Thyroid gland (tissue), 4 donors: ENCODE measurements at regions not wholly inside any gene's neighbourhood (a gene's known extent, or its start where the extent isn't known, plus 50 kb on each side); places are given as distances from the start of the nearest gene placed in this dataset.

ENCODE experiments used
- DNase-seq, 2 donors: peaks; one replicate each; pipeline ENCODE4 v3.0.0-alpha.2; 2019
- H3K27ac ChIP-seq, 3 donors: fragments of 200-600 bp; sonication (generic); 1 replicate in 2 of 3; 2 replicates in 1 of 3; pipeline ENCODE4 v1.5.1; 2016 to 2019; ENCODE audit warnings: mild to moderate bottlenecking in 1 of 3, moderate library complexity in 1 of 3
- H3K27me3 ChIP-seq: fragments of 200-600 bp; sonication (generic); one replicate; pipeline ENCODE4 v1.5.1; 2019
- H3K36me3 ChIP-seq, 2 donors: fragments of 200-600 bp; sonication (generic); one replicate each; pipeline ENCODE4 v1.5.1; 2016 to 2019
- H3K4me1 ChIP-seq, 2 donors: fragments of 200-600 bp; sonication (generic); one replicate each; pipeline ENCODE4 v1.5.1; 2017 to 2019
- H3K4me3 ChIP-seq, 3 donors: fragments of 200-600 bp; sonication (generic); replicated peaks in 1 of 3; 1 replicate in 2 of 3; 2 replicates in 1 of 3; pipeline ENCODE4 v1.5.1; 2016; ENCODE audit warnings: mild to moderate bottlenecking in 1 of 3
- H3K9me3 ChIP-seq: fragments of 200-600 bp; sonication (generic); one replicate; pipeline ENCODE4 v1.5.1; 2017
- POLR2A ChIP-seq, 2 donors: fragments of 450-650 bp; IDR thresholded peaks; one replicate each; pipeline ENCODE4 v1.6.1; 2017; ENCODE audit warnings: antibody characterized with exemption in 2 of 2, mild to moderate bottlenecking in 2 of 2, moderate library complexity in 1 of 2
- WGBS, 2 donors: methylation state at CpG; one replicate each; pipeline ENCODE4 v1.1.5; 2017; 5-methylcytosine and 5-hydroxymethylcytosine counted together
- intact Hi-C: fragments of 100-400 bp; cut with DNase I; formaldehyde crosslinking; loops from one replicate; pipeline ENCODE4 v1.15.1; 2023
- TF ChIP-seq, protein P1 (sequence below), 6 experiments: fragments of 200-600 bp in 3 of 6; fragments of 450-650 bp in 3 of 6; sonication (generic) in 3 of 6; IDR thresholded peaks; one replicate each; pipeline ENCODE4 v1.5.1; 2016 to 2019; ENCODE audit warnings: antibody characterized with exemption in 6 of 6, mild to moderate bottlenecking in 2 of 6, inconsistent platforms in 1 of 6, moderate library complexity in 1 of 6

GRCh38 chr18:27668158-27668557, 483.1 kb upstream of the CHST9 start:
- WGBS, 2 donors = 86 to 98% methylated on average over 1 of the region's 1 CpG
- no peaks in the 10 kb centered on the region for H3K36me3 ChIP-seq
- no peaks in the 10 kb centered on the region for H3K9me3 ChIP-seq
- intact Hi-C loops = no loop called here
- H3K4me1 ChIP-seq = no peaks in the 10 kb centered on the region
- no peak overlapping the region for H3K27ac ChIP-seq
- TF ChIP-seq POLR2A (IDR thresholded peaks at IDR 0.05) = no peak
- TF ChIP-seq, protein P1, sequence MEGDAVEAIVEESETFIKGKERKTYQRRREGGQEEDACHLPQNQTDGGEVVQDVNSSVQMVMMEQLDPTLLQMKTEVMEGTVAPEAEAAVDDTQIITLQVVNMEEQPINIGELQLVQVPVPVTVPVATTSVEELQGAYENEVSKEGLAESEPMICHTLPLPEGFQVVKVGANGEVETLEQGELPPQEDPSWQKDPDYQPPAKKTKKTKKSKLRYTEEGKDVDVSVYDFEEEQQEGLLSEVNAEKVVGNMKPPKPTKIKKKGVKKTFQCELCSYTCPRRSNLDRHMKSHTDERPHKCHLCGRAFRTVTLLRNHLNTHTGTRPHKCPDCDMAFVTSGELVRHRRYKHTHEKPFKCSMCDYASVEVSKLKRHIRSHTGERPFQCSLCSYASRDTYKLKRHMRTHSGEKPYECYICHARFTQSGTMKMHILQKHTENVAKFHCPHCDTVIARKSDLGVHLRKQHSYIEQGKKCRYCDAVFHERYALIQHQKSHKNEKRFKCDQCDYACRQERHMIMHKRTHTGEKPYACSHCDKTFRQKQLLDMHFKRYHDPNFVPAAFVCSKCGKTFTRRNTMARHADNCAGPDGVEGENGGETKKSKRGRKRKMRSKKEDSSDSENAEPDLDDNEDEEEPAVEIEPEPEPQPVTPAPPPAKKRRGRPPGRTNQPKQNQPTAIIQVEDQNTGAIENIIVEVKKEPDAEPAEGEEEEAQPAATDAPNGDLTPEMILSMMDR (IDR thresholded peaks at IDR 0.05) = no peak
- H3K4me3 ChIP-seq = no peak overlapping the region
- no peak for DNase-seq
- H3K27me3 ChIP-seq = no peaks in the 10 kb centered on the region

DNA sequence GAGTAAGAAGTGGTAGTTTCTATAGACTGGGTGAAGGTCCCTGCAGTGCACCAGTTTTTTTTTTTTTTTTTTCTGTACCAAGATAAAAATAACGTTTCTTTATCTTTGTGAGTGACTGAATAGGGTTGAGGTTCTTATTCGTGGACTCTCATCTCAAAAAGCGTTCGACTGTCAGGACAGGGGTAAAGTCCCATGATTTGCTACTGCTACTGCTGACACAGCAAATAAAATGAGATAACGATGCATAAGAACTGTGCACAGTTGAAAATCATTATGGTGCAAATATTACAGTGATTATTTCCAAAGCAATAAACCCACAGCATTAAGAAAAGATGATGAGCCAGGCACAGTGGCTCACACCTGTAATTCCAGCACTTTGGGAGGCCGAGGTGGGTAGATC, 482.0 kb upstream of the CHST9 start:
- no peak overlapping the region for H3K27ac ChIP-seq
- H3K36me3 ChIP-seq = no peaks in the 10 kb centered on the region
- no peaks in the 10 kb centered on the region for H3K27me3 ChIP-seq
- DNase-seq = no peak
- H3K4me3 ChIP-seq = no peak overlapping the region
- intact Hi-C loops = no loop called here
- H3K4me1 ChIP-seq = no peaks in the 10 kb centered on the region
- no peaks in the 10 kb centered on the region for H3K9me3 ChIP-seq
- WGBS, 2 donors = 71 to 81% methylated on average over 6 of the region's 6 CpGs
- TF ChIP-seq, protein P1 (IDR thresholded peaks at IDR 0.05) = no peak
- no peak for TF ChIP-seq POLR2A (IDR thresholded peaks at IDR 0.05)

- Histone ChIP-seq H3K27ac (no peak overlapping the region), H3K36me3 (no peaks in the 10 kb centered on the region), H3K4me3 (no peak overlapping the region), H3K27me3 (no peaks in the 10 kb centered on the region), H3K4me1 (no peaks in the 10 kb centered on the region), H3K9me3 (no peaks in the 10 kb centered on the region)
- WGBS, 2 donors = 69 to 70% methylated on average over 3 of the region's 3 CpGs
- TF ChIP-seq, protein P1 (IDR thresholded peaks at IDR 0.05) = no peak
- no peak for TF ChIP-seq POLR2A (IDR thresholded peaks at IDR 0.05)
- no peak for DNase-seq
- intact Hi-C loops = no loop called here
Observed at GRCh38 chr18:27666016-27666415, 480.9 kb upstream of the CHST9 start.

DNA sequence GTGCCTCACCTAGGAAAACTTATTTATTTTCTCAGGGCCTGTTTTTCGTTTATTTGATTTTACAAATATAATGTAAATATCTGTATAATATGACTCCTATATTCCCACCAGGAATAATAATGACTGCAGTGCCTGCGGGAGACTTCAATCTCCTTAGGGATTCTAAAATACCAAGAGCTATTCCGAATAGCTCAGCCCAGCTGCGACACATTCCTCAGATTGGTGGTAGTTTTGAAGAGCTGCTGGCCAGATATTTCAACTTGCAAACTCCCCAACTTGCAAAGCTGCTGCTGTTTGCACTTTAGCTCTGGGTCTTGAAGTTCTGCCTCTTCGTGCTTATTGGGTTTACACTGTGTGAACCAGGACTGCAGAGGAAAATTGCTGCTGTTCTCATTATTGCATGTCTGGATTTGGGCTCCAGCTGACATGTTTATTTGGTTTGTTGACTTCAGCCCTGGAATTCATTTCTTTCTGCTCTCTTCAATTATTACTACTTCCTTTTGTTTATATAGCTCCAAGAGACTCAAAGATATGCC, 480.2 kb upstream of the CHST9 start:
- Histone ChIP-seq H3K9me3 (no peaks in the 10 kb centered on the region), H3K27ac (no peak overlapping the region), H3K4me1 (no peaks in the 10 kb centered on the region), H3K36me3 (no peaks in the 10 kb centered on the region), H3K27me3 (no peaks in the 10 kb centered on the region), H3K4me3 (no peak overlapping the region)
- WGBS, 2 donors = 30 to 31% methylated on average over 5 of the region's 5 CpGs
- TF ChIP-seq POLR2A (IDR thresholded peaks at IDR 0.05) = no peak
- TF ChIP-seq, protein P1 (IDR thresholded peaks at IDR 0.05) = no peak
- no peak for DNase-seq
- intact Hi-C loops = no loop called here

GRCh38 chr18:27662949-27663348, 477.8 kb upstream of the CHST9 start:
- Histone ChIP-seq H3K9me3 (no peaks in the 10 kb centered on the region), H3K4me3 (no peak overlapping the region), H3K4me1 (no peaks in the 10 kb centered on the region), H3K36me3 (no peaks in the 10 kb centered on the region), H3K27me3 (no peaks in the 10 kb centered on the region), H3K27ac (no peak overlapping the region)
- intact Hi-C loops = no loop called here
- WGBS, 2 donors = 92 to 95% methylated on average over 4 of the region's 4 CpGs
- no peak for TF ChIP-seq POLR2A (IDR thresholded peaks at IDR 0.05)
- TF ChIP-seq, protein P1 (IDR thresholded peaks at IDR 0.05) = no peak
- no peak for DNase-seq
